ENCODE measurements at regions not wholly inside any gene's neighbourhood (a gene's known extent, or its start where the extent isn't known, plus 50 kb on each side); places are given as distances from the start of the nearest gene placed in this dataset.

- no peak for DNase-seq (ENCODE audit: low read depth in 1 of 2, low spot score in 1 of 2)
- Histone ChIP-seq H3K27ac (replicated peaks) (no peak overlapping the region), H3K27me3 (ENCODE audit: insufficient read depth, poor library complexity, severe bottlenecking) (no peaks in the 10 kb centered on the region), H3K4me3 (replicated peaks; ENCODE audit: insufficient read depth, low read length) (no peak overlapping the region)
- TF ChIP-seq POLR2AphosphoS5 (IDR thresholded peaks at IDR 0.05; ENCODE audit: low read depth) (no peak), GABPA (IDR thresholded peaks at IDR 0.05; ENCODE audit: low read depth) (no peak), CTCF (IDR thresholded peaks at IDR 0.05; ENCODE audit: insufficient read depth, low read length) (no peak), REST (IDR thresholded peaks at IDR 0.05; ENCODE audit: insufficient replicate concordance, low read depth) (no peak), SPI1 (IDR thresholded peaks at IDR 0.05; ENCODE audit: borderline replicate concordance, low read depth) (no peak)
These were observed 192.9 kb upstream of the CCDC54 start for GRCh38 chr3:107184375-107184774.

- TF ChIP-seq POLR2AphosphoS5 (IDR thresholded peaks at IDR 0.05; ENCODE audit: low read depth) (no peak), GABPA (IDR thresholded peaks at IDR 0.05; ENCODE audit: low read depth) (no peak), SPI1 (IDR thresholded peaks at IDR 0.05; ENCODE audit: borderline replicate concordance, low read depth) (no peak), REST (IDR thresholded peaks at IDR 0.05; ENCODE audit: insufficient replicate concordance, low read depth) (no peak), CTCF (IDR thresholded peaks at IDR 0.05; ENCODE audit: insufficient read depth, low read length) (no peak)
- no peak overlapping the region for H3K27ac ChIP-seq (replicated peaks)
- no peaks in the 10 kb centered on the region for H3K27me3 ChIP-seq (ENCODE audit: insufficient read depth, poor library complexity, severe bottlenecking)
- no peak overlapping the region for H3K4me3 ChIP-seq (replicated peaks; ENCODE audit: insufficient read depth, low read length)
- DNase-seq (ENCODE audit: low read depth in 1 of 2, low spot score in 1 of 2), result no peak
These were observed 189.0 kb upstream of the CCDC54 start for GRCh38 chr3:107188262-107188661.

- TF ChIP-seq GABPA (IDR thresholded peaks at IDR 0.05; ENCODE audit: low read depth), result no peak
- TF ChIP-seq CTCF (IDR thresholded peaks at IDR 0.05; ENCODE audit: insufficient read depth, low read length), result no peak
- TF ChIP-seq SPI1 (IDR thresholded peaks at IDR 0.05; ENCODE audit: borderline replicate concordance, low read depth), result no peak
- TF ChIP-seq REST (IDR thresholded peaks at IDR 0.05; ENCODE audit: insufficient replicate concordance, low read depth), result no peak
- TF ChIP-seq POLR2AphosphoS5 (IDR thresholded peaks at IDR 0.05; ENCODE audit: low read depth), result no peak
These were observed 188.0 kb upstream of the CCDC54 start for GRCh38 chr3:107189158-107189791.

More at GRCh38 chr3:107189158-107189791, 188.0 kb upstream of the CCDC54 start:
- Histone ChIP-seq H3K4me3 (replicated peaks; ENCODE audit: insufficient read depth, low read length) (no peak overlapping the region), H3K27ac (replicated peaks) (no peak overlapping the region), H3K27me3 (ENCODE audit: insufficient read depth, poor library complexity, severe bottlenecking) (no peaks in the 10 kb centered on the region)
- no peak for DNase-seq (ENCODE audit: low read depth in 1 of 2, low spot score in 1 of 2)

Data from HL-60 (cell line).